ENCODE measurements at regions not wholly inside any gene's neighbourhood (a gene's known extent, or its start where the extent isn't known, plus 50 kb on each side); places are given as distances from the start of the nearest gene placed in this dataset.

DNA sequence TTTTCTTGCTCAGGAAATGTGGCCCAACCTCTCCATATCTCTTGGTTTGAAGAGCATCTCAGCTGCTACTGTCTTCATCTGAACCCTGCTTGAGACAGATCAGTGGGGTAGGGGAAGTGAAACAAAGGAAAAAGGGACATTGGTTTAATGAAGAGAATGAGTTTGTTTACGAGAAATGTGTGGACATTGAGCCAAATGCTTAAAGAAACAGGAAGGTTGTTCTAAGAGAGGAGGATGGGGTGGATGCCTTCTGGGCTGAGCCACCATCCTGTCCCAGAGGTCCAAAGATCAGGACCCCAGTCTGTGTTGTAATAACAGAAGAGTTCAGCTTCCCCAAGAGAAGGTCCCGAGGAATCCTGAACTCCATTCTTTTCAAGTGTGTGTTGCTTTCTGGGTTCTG, 369.7 kb downstream of the INSC start:
- no peak overlapping the region for H3K4me3 ChIP-seq
- H3K4me1 ChIP-seq = no peaks in the 10 kb centered on the region
- 68 to 72% methylated on average over 2 of the region's 2 CpGs for WGBS, 2 donors
- H3K9me3 ChIP-seq = no peaks in the 10 kb centered on the region
- TF ChIP-seq, protein P1, sequence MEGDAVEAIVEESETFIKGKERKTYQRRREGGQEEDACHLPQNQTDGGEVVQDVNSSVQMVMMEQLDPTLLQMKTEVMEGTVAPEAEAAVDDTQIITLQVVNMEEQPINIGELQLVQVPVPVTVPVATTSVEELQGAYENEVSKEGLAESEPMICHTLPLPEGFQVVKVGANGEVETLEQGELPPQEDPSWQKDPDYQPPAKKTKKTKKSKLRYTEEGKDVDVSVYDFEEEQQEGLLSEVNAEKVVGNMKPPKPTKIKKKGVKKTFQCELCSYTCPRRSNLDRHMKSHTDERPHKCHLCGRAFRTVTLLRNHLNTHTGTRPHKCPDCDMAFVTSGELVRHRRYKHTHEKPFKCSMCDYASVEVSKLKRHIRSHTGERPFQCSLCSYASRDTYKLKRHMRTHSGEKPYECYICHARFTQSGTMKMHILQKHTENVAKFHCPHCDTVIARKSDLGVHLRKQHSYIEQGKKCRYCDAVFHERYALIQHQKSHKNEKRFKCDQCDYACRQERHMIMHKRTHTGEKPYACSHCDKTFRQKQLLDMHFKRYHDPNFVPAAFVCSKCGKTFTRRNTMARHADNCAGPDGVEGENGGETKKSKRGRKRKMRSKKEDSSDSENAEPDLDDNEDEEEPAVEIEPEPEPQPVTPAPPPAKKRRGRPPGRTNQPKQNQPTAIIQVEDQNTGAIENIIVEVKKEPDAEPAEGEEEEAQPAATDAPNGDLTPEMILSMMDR (IDR thresholded peaks at IDR 0.05) = no peak
- TF ChIP-seq POLR2A (IDR thresholded peaks at IDR 0.05) (no peak), EP300 (IDR thresholded peaks at IDR 0.05) (no peak), POLR2AphosphoS5 (IDR thresholded peaks at IDR 0.05) (no peak)
- DNase-seq = no peak
- intact Hi-C loops (cut with DNase I) = no loop called here
- no peak overlapping the region for H3K27ac ChIP-seq
- no peaks in the 10 kb centered on the region for H3K36me3 ChIP-seq
- H3K27me3 ChIP-seq = no peaks in the 10 kb centered on the region

- intact Hi-C loops (cut with DNase I) = no loop called here
- Histone ChIP-seq H3K36me3 (no peaks in the 10 kb centered on the region), H3K27me3 (no peaks in the 10 kb centered on the region), H3K4me3 (no peak overlapping the region), H3K4me1 (no peaks in the 10 kb centered on the region), H3K9me3 (no peaks in the 10 kb centered on the region), H3K27ac (no peak overlapping the region)
- no peak for DNase-seq
- TF ChIP-seq POLR2A (IDR thresholded peaks at IDR 0.05) (no peak), EP300 (IDR thresholded peaks at IDR 0.05) (no peak), POLR2AphosphoS5 (IDR thresholded peaks at IDR 0.05) (no peak)
- TF ChIP-seq, protein P1 (IDR thresholded peaks at IDR 0.05) = no peak
- 25 to 60% methylated on average over 2 of the region's 2 CpGs for WGBS, 2 donors
Measured at GRCh38 chr11:15485432-15485831, 370.7 kb downstream of the INSC start.

DNA sequence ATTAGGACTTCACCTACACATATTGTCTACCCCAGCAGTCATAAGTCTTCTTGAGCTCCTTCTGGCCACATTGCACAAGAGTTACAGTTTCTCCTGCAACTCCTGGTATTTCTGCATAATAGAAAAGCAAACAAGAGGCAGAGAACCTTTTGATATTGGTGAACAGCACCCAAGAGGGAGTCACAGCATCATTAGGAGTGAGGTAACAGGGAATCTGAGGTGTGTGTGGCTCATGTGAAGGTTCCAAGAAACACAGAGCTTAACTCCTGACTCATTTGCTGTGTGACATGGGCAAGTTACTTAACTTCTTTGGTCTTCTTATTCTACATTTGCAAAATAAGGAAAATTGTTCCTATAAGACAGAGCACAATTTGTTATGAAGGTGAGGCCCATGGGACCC, 374.6 kb downstream of the INSC start:
- TF ChIP-seq, protein P1 (IDR thresholded peaks at IDR 0.05) = no peak
- TF ChIP-seq EP300 (IDR thresholded peaks at IDR 0.05) (no peak), POLR2A (IDR thresholded peaks at IDR 0.05) (no peak), POLR2AphosphoS5 (IDR thresholded peaks at IDR 0.05) (no peak)
- intact Hi-C loops (cut with DNase I) = no loop called here
- no peak overlapping the region for H3K27ac ChIP-seq

DNA sequence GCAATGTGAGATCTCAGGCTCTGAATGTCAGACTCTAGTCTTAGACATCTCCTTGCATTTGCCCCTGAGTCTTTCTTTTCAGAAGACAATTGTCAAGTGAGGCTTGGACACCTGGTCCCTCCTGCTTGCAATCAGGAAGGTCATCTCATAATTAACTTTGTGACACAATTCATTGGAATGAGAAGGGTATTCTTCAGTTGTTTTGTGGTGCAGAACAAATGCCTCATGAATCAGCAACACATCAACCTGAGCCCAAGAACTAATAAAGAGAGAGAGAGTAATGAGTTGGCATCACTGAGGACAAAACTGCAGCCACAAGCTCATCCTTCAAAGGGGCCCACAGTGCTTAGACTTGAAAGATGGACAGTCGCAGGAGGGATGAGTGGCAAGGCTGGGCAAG, 375.8 kb downstream of the INSC start:
- Histone ChIP-seq H3K4me3 (no peak overlapping the region), H3K36me3 (no peaks in the 10 kb centered on the region), H3K4me1 (no peaks in the 10 kb centered on the region), H3K27me3 (no peaks in the 10 kb centered on the region), H3K27ac (no peak overlapping the region), H3K9me3 (no peaks in the 10 kb centered on the region)
- no peak for DNase-seq
- intact Hi-C loops (cut with DNase I) = no loop called here
- whole genome bisulfite sequencing, 2 donors = 91 to 95% methylated on average over 1 of the region's 1 CpG
- TF ChIP-seq EP300 (IDR thresholded peaks at IDR 0.05) (no peak), POLR2AphosphoS5 (IDR thresholded peaks at IDR 0.05) (no peak), POLR2A (IDR thresholded peaks at IDR 0.05) (no peak)
- TF ChIP-seq, protein P1 (IDR thresholded peaks at IDR 0.05) = no peak

More for the DNA sequence above, 374.6 kb downstream of the INSC start:
- Histone ChIP-seq H3K4me1 (no peaks in the 10 kb centered on the region), H3K27me3 (no peaks in the 10 kb centered on the region), H3K9me3 (no peaks in the 10 kb centered on the region), H3K4me3 (no peak overlapping the region), H3K36me3 (no peaks in the 10 kb centered on the region)
- DNase-seq = no peak

GRCh38 chr11:15493066-15493465, 378.3 kb downstream of the INSC start:
- Histone ChIP-seq H3K36me3 (no peaks in the 10 kb centered on the region), H3K9me3 (no peaks in the 10 kb centered on the region), H3K27ac (no peak overlapping the region), H3K4me3 (no peak overlapping the region), H3K27me3 (no peaks in the 10 kb centered on the region), H3K4me1 (no peaks in the 10 kb centered on the region)
- 73 to 78% methylated on average over 2 of the region's 2 CpGs for WGBS, 2 donors
- intact Hi-C loops (cut with DNase I) = no loop called here
- TF ChIP-seq EP300 (IDR thresholded peaks at IDR 0.05) = no peak
- TF ChIP-seq POLR2AphosphoS5 (IDR thresholded peaks at IDR 0.05) = no peak
- TF ChIP-seq POLR2A (IDR thresholded peaks at IDR 0.05) = no peak
- TF ChIP-seq, protein P1 (IDR thresholded peaks at IDR 0.05) = no peak
- DNase-seq = no peak
